Superior temporal gyrus (tissue), 1 donor: ENCODE measurements at regions not wholly inside any gene's neighbourhood (a gene's known extent, or its start where the extent isn't known, plus 50 kb on each side); places are given as distances from the start of the nearest gene placed in this dataset.
"Not testable (repeated sequence)": the region's sequence is repeated elsewhere in the genome, so short reads cannot be mapped to it uniquely, and the experiment has no call there.

Source experiments
- DNase-seq: peaks from one replicate; pipeline ENCODE4 v3.0.0-alpha.2; 2016; ENCODE audit errors: extremely low spot score

DNA sequence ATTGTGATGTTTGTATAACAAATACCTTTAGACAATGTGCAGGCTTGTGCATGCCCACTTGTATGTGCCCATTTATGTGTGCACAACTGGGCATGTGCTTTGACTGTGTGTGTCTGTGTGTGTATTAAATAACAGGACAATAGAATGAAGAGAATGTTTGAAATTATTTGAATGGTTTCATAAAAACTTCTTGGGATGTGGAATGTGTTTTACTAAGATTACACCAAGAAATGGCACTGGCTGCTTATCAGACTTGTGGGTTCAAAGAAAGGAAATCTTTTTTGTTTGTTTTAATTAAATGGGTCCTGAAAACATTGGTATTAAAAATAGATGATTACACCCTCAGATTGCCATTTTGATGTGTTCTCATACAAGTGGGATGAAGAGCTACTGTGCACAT is 191.6 kb upstream of the CCN2 start:
- no peak for DNase-seq

DNA sequence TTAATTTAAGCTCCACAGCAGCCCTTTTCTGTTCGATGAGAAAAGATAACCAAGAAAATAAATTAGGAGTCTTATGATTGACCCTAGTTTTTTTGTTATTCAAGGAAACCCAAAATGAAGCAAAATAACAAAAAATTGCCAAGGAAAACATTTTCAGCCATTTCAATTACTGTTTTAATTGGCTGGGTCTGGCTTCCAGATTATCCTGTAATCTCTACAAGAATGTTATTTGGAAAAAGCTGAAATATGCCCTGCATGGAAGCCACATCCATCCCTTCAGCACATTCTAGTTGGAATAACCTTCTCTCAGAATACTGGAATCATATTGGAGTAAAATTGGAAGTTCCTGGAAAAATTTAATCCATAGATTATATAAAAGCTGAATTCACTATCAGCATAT is 191.1 kb upstream of the CCN2 start:
- DNase-seq, result no peak

DNA sequence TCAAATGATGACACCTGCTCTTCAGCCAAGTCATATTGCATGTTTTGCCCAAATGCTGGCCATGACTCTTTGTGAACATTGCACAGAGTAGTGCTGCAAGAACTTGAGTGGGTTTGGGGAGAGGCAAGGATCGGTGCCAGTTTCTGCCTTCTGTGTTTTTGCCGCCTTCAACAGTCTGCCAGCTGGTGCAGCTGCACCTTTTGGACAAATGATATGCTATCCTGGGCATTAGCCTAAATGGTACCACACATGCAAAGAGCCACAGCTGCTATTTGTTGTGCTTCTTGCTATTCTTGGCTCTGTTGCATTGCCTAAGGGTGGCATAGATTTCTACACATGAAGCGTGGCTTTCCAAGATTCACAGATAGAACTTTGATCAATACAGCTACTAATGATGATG is 189.0 kb upstream of the CCN2 start:
- DNase-seq, result no peak

DNA sequence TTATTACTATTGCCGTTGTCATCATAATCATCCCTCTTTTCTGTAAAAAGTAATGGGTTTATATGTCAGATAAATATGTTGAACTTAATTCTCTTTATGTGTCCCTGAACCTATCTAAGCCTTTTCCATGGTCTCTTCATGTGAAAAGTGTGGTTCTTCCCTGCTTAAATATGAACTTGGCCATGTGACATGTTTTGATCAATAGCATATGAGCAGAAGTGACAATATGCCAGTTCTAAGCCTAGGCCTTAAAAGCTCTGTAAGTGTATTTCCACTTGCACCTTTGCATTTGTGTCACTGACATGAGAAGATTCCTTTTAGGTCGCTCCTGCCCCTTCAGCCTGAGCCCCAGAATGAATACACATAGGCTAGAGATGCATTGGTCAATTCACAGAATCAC is 188.4 kb upstream of the CCN2 start:
- no peak for DNase-seq

DNA sequence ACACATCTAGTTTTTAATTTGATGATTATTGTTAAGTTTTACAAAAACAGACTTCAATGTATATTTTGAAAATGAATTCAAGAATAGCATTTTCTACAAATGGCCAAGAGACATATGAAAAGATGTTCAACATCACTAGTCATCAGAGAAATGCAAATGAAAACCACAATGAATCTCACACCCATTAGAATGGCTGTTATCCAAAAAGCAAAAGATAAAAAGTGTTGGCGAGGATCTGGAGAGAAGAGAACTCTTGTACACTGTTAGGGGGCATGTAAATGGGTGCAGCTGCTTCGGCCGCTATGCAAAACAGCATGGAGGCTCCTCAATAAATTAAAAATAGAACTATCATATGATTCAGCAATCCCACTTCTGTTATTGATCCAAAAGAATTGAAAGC is 185.8 kb upstream of the CCN2 start:
- no peak for DNase-seq

DNA sequence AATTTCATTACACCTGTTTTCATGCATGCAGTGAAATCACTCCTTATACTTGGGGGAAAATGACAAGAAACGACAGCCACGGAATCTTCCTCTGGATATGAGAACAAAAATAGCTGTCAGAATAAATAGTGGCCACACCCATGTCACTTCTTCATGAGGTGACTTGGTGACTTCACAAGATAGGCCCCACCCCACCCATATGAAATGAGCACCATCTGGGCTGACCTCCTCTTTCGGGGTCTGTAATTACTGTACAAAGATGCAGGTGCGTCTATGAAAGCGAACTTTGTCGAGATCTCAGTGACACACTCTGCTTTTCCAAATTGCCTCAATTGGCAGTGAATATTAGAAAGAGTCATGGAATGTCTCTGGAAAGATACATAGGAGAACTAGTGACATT is 184.2 kb upstream of the CCN2 start:
- no peak for DNase-seq

DNA sequence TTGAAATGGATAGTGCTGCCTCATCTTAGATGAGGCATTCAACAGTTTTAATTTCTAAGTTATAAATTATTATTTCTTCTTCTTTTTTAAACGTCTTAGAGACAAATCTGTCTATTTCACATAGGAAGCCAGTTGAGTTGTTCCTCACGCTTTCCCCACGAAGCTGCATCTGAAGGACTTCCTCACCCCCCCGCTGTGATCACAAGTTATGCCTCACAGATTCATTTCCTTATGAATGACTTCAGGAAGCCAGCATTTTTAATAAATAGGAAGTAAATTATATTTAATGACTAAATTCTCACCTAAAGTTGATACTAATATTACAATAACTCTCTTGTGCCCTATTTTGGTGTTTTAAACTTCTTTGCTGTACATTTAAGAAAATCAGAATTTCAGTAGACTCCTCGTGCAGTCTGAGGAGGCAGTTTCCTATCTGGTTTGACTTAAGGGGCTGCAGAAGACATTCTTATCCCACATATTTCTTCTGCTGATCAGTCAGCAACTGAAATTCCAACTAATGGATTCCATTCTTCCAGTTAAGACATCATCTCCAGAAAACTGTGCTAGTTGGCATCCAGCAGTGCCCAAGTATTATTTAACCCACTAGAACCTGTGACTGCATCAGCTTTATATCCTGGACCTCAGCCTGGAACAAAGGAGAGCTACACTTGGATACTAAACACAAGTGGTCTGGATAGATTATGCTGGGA is 182.7 kb upstream of the CCN2 start:
- DNase-seq, result no peak

DNA sequence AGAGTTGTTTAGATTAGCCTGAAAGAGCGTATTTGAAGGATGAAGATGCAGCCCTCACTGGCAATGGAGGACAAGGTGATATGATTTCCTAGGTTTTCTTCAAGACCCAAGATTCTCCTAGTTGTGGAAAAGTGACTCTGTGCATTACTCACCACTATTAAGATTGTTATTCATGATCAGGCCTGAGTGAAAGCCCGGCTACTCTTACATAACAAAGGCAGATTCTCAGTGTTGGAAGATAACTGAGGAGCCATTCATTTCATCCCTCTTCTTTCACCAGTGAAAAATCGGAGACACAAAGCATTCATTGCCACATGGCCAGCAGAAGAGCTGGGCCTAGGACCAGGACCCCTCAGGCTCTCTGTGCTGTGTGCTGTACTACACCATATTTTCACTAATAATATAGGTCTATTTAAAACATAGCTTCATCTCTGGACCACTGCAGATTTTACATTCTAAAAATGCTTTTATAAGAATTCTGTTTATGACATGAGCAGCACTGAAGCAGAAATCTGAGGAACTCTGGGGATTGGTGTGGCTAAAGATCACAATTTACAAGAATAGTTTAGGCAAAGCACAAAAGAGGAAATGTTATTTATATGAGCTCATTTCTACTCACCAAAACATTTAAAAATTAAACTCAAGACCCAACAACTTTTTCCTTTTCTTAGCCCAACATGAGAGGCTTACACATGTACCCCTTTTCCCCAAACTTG is 181.9 kb upstream of the CCN2 start:
- peak; percentile 84 for DNase-seq

DNA sequence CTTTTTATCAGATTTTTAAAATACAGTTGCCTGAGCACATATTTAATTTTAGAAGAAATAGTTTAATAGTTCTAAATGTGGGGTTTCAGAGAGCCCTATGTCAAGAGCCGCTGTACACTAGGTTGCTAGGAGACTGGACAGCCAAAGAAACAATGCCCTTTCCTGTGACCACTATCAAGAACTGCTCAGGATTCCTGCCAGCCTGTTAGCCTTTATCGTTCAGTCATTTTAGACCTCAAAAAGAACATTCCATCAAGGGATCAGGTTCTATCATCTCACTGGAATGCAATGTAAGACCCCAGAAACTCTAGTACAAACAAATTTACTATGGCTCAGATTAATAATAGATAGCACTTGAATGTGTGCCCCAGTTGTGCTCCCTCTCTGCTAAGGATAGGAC is 181.2 kb upstream of the CCN2 start:
- no peak for DNase-seq

DNA sequence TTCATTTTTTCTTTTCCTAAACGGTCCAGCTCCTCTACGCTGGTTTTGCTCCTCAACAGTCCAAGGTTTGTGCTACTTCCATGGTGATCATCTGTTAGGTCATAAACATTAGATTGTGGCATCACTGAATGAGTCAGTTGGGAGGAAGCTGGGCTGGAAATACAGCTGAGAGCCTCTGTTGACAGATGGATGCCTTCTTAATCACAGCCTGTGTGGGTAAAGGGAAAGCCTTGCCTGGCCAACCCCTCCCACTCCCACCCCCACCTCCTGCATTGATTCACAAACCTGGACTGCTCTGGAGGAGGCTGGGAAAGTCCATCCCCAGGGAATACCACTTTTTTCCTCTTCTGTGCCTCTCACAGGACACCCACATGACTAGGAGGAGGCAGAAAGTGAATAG is 180.6 kb upstream of the CCN2 start:
- no peak for DNase-seq

DNA sequence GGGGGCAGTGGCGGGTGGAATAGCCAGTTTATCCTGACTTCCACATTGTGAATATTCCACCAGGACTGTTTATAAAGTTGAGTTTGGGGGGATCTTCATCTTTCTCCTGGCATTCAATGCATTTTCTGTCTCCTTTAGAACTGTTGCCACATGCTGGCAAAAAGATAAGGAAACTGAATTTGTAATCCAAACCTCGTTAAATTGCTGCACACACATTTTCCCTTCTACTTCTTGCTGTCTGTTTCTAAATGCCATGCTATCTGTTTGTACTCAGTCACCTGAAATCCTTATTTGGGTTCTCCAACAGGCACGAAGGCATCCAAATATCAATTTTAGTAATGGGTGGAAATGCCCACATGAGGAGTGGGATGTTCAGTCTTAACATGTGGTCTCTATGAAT is 180.2 kb upstream of the CCN2 start:
- no peak for DNase-seq

DNA sequence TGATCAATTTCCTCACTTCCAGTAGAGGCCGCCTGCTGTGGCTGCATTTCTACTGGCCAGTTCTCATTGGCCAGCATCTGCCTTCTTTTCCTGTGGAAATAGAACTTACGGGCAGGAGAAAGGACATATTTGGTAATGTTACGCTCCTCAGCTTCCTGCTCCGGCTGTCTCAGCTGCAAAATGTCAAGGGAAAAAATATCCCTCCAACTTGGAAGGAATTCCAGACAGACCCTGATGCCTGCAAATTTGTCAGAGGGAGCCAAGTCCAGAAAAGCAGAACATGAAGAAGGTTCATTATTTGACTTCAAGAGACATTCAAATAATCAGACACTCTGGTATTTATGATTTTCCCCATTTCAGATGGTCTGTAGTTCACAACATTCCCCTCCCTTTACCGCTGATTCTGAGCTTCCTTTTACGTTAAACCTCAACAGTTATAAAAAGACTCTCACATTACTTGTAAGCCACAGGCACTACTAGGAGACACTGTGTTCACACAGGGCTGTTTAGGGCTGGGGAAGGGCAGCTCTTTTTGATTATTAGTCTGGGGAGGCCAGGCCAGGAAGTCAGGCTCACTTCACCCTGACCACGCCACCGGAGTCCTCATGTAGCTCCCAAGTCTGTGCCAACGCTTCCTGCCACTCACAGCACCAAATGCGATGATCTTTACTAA is 179.6 kb upstream of the CCN2 start:
- DNase-seq, result no peak

DNA sequence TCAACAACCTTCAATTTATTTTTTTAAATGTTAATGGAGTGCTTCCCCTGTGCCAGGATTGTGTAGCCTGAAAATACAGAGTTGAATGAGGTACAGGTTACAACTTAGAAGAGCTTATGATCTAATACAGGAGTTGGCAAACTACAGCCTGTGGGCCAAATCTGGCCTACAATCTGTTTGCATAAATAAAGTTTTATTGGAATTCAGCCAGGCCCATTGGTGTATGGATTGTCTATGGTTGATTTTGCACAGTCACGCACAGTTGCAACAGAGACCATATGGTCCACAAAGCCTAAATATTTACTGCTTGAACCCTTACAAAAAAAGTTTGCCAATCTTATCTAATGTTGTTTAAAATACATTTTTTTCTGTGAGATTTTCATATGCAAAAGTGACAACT is 177.3 kb upstream of the CCN2 start:
- DNase-seq, result no peak

DNA sequence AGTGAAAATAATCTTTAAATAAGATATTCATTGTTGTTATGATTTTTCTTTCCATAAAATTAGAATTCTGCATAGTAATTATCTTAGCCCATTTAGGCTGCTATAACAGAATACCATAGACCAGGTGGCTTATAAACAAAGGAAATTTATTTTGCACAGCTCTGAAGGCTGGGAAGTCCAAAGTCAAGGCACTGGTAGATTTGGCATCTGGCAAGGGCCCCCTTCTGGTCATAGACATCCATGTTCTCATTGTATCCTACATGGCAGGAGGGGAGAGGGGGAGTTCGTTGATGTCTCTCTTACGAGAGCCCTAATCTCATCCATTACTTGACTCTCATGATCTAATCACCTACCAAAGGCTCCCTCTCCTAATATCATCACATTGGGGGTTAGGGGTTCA is 175.0 kb upstream of the CCN2 start:
- DNase-seq, result no peak

DNA sequence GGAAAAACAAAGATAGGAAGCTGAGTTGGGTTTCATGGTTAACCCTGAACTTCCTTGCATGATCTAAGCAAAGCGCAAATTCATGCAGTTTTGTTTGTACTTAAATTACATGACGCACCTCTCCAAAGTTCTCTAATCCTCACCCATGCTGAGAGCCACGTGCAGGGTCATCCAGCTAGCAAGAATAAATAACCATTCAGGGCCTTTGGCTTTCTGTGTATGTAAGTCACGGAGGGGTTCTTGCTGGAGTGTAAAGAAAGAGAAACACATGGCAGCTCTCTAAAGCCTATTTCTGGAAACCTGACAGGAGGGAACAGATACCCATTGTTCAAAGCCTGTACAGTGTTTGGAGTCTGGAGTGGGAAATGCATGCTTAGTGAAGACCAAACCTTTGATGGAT is 171.7 kb upstream of the CCN2 start:
- peak; percentile 92 for DNase-seq

DNA sequence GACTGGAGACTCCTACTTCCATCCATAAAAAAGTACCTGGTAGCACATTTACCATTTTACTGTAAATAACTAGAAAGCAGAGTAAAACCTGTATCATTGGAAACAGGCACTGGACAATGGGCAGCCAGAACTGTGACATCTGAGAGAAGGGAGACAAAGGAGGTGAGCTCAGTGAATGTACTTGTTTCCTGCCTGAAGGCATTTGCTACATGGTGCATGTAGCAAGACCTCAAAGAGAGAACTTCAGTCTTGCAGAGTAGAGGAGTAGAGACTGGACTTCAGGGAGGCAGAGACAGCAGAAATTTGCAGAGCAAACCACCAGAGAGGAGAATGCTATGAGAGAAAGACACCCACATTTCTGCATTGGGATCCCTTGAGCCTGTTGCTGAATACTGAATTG is 171.0 kb upstream of the CCN2 start:
- DNase-seq, result no peak

DNA sequence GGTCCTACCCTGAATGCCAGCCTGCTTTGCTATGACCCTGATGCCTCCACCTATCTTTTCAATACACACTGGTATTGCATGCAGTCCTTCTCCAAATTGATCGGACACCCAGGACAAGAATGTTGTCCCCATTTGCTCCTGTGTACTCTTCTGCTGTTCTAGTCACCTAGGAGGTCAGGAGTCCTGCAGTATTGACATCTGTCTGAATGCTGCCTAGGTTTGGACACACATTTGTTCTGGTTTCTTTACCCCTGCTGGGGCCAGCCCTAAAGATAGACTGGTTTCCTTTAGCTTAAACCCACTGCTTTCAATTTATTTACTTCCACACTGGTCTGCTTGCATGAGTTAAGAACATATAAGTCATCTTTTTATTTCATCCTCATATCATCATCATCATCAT is 167.0 kb upstream of the CCN2 start:
- DNase-seq, result no peak

DNA sequence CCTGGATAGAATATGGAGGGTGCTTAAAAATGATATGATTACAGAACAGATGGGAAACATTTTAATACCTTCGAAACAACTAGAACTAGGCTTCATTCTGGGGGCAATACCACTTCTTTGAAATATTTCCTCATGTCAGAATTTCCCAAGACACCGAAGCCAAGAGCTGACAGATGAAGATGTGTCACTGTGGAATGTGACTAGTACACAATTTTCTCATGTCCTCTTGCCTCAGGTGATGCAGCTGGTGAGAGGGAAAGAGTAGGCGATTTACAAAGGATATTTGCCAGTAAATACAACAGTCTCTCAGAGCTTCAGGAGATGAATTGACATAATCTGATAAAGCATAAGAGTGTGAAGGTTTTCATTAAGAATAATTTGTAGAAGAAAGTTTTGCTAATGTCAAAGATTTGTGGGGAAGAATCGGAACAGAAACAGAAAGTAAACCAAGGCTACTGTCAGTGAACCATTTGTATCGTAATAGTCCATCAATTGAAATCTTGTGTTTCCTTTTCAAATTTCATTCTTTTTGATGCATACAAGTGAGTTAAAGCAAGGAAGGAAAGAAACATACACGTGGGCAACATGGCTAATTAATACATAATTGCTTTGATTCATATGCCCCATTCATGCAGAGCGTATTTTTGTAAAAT is 164.7 kb upstream of the CCN2 start:
- no peak for DNase-seq

DNA sequence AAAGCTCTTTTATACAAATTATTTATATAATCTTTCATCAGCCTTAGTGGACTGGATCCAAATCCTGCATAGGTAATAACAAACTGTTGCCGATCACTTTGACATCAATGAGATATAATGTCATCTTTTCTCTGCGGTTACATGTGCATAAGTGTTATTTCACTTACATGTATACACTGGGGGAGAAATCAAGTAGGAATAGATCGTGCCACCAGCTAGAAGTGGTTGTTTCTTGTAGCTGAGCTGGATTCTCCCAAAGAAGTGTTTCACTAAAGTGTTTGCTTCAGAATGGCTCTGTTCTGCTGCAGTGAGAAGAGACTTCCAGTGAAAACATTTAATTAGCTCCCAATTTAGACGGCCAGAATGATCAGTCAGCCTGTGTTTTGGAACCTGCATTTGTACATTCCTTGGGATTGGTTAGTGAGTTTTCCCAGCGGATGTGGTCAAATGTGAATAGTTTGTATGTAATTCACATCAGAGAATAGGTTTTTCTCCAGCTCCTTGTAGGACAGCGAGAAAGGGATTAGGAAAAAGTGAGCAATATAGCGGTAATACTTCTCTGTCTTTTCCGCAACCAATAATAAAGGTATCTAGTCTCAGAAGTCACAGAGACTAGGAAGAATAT is 163.1 kb upstream of the CCN2 start:
- no peak for DNase-seq

DNA sequence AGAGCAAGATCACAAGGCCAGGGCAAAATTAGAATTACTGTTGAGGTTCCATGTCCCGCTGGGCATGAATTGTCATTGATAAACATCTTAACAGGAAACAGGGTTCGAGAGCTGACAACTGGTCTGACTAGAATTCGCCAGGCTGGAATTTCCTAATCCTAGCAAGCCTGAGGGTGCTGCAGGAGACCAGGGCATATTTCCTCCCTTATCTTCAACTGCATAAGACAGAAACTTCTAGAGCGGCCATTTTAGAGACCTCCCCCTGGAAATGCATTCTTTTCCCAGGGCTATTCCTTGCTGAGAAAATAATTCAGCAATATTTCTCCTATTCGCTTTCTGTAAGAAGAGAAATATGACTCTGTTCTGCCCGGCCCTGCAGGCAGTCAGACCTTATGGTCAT is 158.6 kb upstream of the CCN2 start:
- not testable (repeated sequence) for DNase-seq

DNA sequence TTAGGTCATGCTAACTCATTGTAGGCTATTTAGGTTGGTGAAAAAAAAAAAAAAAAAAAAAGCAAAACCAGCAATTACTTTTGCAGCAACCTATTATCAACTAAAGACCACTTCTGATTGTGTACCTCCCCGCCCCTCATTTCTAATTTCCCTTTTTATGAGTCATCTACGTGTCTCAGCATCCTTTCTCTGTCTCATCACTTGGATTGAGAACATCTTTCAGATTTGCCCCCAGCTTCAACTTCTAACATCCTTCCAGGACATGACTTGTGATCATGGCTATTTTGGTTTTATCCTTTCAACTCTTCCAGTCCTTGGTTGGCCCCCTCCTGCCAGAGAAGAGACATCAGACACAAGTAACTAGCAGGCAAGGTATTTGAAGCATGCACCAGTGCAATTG is 156.7 kb upstream of the CCN2 start:
- no peak for DNase-seq

DNA sequence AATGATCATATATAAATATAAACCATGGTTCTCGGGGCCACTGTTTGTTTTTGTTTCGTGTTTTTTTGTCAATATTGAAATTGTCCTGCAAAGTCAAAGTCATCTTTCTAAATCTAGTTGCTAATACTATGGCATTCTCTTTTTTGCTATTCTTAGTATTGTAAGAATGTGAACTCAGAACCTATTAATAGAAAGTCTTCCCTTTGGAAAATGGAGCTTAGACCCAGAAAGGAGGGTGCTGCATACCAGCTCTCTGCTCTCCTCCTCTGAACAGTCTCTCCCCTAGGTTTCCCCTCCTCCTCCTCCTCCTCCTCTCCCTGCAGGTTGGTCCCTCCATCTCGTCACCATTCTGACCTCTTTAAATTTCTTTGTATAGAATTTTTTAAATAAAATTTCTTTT is 150.4 kb upstream of the CCN2 start:
- no peak for DNase-seq
